ENCODE measurements at regions not wholly inside any gene's neighbourhood (a gene's known extent, or its start where the extent isn't known, plus 50 kb on each side); places are given as distances from the start of the nearest gene placed in this dataset.
"Not testable (repeated sequence)": the region's sequence is repeated elsewhere in the genome, so short reads cannot be mapped to it uniquely, and the experiment has no call there.

GRCh38 chr13:109428146-109428545 is 358.2 kb downstream of the IRS2 start:
- no peak for DNase-seq

- DNase-seq: no peak
Measured at GRCh38 chr13:109427695-109428094, 358.7 kb downstream of the IRS2 start.

- DNase-seq: no peak
Measured at GRCh38 chr13:109427148-109427547, 359.2 kb downstream of the IRS2 start.

DNA sequence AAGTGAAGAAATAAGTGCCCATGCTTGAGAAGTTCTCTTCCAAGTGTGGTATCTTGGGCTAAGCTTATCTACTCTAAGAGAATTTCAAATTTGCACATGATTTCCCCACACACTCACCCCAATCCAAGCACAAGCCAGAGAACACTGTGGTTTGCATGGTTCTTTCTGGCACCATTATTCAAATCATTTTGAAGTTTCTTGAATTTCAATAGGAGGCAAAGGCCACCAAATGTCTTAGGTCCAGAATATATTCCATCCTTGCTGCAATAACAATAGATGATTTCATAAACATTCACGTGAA is 359.7 kb downstream of the IRS2 start:
- DNase-seq: no peak

DNA sequence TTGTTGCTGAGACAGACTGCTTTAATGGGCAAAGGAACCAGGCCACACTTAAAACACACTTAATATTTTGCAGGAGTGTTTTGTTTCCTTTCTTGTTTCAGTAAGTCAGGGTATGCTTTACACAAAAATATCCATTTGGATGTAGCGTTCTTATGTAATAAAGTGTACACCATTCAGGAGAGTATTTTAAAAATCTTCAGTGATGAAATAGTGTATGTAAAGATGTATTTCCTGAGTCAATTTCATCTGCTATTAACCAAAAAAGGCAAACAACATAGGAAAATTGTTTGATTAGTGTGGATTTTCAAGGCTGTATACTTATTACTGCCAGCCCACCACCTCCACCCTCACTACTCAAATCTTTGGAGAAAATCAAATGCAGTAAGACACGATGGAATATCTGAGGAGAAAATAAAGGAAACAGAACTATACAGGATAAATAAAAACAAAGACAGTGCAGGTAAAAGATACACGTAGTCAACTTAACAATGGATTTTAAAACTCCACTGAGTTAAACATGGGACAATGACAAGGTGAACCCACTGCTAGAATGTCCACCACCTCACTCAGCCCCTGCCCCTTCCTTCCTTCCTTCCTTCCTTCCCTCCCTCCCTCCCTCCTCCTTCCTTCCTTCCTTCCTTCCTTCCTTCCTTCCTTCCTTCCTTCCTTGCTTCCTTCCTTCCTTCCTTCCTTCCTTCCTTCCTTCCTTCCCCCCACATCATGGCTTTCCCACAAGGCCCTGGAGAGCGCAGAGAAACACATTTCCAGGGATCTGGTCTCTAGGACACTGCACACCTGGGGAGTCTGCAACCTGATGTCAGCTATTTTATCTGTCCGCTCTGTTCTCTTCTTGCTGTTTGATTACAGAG is 360.3 kb downstream of the IRS2 start:
- no peak for DNase-seq

GRCh38 chr13:109422161-109422560 is 364.2 kb downstream of the IRS2 start:
- no peak for DNase-seq

- DNase-seq: no peak
Measured at GRCh38 chr13:109419896-109420295, 366.5 kb downstream of the IRS2 start.

DNA sequence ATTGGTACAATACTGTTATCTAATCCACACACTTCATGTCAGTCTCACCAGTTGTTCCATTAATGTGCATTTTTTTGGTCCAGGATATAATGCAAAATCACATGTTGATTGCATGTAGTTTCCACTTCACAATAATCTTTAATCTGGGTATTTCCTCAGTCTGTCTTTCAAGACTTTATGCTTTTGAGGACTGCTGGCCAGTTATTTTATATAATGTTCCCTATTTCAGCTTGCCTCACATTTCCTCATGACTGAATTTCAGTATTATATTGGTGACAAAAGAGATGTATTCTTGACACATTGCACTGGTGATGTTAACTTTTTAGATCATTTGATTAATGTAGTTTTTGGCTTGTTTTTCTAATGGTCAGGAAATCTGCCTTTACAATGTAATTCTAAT is 368.3 kb downstream of the IRS2 start:
- DNase-seq: no peak

DNA sequence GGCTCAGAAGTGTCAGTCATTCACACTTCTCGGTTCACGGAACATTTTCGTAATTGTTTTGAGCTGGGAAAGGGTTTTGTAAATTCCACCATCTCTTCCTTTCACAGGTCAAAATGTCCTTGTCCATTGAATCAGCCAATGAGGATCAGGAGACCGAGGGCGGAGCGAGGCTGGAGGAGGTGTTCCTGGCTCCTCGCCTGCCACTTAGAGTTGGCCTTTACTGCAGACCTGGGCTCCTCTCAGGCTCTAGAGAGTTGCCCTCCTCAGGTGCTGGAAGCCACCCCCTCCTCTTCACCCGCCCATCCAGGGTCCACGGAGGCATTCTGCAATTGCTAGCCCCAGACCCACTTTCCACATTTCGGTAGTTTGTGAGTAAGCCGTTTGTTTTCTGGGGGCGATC is 370.4 kb downstream of the IRS2 start:
- no peak for DNase-seq

DNA sequence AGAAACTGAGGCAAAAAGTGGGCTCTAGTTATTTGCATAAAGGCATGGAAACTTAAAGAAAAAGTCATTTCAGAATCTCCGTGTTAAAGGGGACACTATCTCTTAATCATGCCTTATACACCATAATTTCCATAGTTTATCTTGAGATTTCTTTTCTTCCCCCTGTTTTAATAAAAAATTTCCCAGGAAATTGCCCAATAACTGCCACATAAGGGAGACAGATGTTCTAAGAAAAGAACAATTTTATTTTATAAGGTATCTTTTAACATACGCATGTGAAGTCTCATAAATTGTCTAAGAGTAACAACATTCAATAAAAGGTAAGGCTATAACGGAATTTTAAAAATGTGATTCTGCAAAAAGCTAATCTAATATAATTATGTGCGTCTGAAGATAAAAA is 371.3 kb downstream of the IRS2 start:
- no peak for DNase-seq

DNA sequence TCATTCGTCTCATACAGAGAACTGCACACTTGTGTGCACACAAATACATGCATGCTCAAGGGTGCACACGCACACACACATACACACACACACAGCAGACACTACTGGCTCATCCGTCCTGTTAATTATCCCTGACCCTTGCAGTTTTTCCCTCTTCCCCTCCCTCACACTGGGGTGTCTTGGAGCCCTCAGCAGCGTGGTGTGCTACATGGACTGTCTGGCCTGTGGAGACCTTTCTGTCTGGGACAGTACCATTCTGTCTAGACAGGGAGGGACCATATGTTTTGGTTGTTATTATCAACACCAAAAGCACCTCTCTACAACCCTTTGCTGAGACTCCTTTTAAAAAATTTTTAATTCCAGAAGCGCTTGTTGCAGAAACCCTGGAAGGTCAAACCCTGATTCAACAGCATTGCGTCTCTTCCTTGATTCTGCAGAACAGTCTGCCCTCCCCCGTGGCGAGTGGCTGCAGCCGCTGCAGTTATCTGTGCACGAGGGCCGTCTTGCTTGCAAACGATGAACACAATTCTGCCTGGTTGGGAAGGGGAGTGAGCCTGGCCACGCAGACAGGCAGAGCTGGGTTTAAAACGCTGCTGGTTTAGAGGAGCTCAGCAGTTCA is 374.0 kb downstream of the IRS2 start:
- no peak for DNase-seq

- DNase-seq: no peak
Measured at GRCh38 chr13:109410868-109411267, 375.5 kb downstream of the IRS2 start.

GRCh38 chr13:109408591-109409382 is 377.6 kb downstream of the IRS2 start:
- no peak for DNase-seq

DNA sequence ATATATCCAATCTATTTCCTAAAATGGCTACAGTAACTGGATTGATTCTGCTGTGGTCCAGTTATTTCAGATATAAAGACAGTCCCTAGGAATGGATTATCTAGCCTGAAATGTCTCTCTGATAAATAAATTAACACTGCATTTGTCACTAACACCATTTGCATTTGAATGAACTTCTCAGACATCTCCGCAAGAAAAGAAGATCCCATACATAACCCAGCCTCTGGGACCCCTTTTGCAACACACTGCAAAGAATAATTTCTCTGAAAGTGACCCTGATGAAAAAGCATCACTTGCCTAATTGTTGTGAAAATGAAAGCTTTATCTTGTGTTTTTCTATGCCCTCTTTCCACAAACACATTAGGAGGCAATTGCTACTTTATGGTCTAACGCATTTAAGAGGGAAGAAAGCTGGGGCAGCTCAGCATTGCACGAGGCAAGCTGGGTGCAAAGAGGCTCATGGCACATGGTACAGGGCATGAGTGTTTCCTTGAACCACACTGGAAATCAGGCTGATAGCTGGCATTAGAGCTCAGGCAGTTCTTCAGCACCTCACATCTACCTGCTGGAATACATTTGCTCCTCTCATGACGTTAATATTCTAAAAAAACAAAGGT is 379.9 kb downstream of the IRS2 start:
- no peak for DNase-seq

DNA sequence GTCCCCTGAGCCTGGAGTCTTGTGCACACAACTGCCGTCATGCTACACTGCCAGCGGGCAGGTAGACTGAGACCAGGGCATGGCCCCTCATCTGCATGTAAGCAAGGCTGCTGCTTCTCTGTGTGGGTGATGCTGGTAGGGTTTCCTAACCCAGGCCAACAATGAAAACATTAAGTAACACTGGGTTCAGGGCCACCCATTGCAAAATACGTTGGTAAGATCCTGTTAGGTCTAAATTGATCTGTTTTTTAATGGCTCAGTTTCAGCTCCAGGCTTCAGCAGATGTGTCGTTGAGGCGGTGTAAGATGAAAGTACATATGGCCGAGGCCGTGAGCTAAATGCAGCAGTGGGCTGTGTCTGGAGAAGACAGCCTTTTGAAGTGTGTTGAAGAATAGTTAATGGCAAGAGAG is 383.4 kb downstream of the IRS2 start:
- no peak for DNase-seq

- no peak for DNase-seq
Measured at GRCh38 chr13:109401891-109402290, 384.5 kb downstream of the IRS2 start.

GRCh38 chr13:109401307-109401706 is 385.1 kb downstream of the IRS2 start:
- no peak for DNase-seq

GRCh38 chr13:109400624-109401257 is 385.6 kb downstream of the IRS2 start:
- no peak for DNase-seq

DNA sequence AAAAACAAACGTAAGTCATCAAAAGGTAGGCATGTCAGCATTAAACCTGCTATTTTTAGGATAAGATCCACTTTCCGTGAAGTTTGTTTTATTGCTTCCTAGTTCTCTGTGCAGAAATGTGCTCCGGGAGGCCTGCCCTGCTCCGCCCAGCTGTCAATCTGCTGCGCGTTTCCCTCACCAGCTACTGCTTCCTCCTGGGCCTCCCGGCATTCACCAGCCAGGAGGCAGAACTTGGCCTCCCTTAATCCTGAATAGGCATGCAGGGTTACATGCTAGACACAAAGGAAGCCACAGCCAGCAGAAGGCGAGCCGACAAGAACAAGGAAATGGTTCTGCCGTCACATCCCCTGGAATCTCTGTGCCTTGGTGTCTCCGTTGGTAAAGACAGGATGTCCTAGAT is 386.2 kb downstream of the IRS2 start:
- no peak for DNase-seq

- not testable (repeated sequence) for DNase-seq
Measured at GRCh38 chr13:109398071-109398470, 388.3 kb downstream of the IRS2 start.

DNA sequence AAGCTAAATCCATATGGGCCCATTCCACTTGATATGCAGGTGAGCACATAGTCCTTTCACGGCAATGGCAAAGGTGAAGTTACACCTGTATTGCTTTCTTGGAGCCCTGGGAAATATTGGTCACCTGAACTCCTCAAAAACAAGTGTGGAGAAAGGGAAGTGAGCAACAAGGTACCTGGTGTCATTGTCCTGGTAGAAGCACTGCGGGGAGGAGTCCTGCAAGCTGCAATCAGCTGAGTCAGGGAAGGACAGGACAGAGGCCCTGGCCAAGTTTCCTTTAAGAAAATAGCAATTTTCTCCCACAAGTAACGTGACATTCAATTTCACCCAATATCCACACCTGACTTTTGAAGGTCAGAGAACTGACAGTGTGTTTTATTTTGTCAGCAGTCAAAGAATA is 389.1 kb downstream of the IRS2 start:
- no peak for DNase-seq

DNA sequence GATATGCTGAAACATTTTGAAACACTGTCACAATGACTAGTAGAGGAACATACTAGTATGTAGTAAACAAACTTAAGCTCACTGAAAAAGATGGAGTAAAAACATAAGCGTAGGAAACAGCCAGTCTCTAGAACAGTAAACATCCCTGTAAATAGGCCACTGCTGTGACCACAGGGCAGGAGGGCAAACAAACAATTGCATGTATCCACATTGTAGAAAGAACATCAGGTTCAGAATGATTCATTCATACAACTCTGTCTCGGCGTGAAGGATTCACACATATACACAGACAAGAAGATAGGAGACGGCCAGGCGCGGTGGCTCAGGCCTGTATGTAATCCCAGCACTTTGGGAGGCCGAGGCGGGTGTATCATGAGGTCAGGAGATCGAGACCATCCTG is 390.1 kb downstream of the IRS2 start:
- DNase-seq: no peak

DNA sequence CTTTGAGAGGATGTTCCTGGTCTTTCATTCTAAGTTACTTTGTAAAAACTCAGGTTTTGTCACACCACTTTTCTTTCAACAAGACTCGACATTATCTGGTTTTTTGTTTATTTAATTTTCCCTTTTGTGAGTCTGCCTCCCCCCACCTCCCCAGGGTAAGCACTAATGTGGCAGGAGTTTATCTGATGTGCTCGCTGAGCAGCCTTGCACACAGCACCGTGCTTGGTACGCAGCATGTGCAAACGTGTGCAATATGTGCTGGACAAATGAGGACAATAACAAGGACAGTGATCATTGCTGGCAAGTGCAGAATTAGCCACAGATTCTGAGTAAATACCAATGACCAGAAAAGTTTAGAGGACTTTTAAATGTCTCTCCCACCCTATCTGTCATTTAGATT is 391.4 kb downstream of the IRS2 start:
- no peak for DNase-seq
